CD4-positive, alpha-beta T cell (primary cell): ENCODE measurements at regions not wholly inside any gene's neighbourhood (a gene's known extent, or its start where the extent isn't known, plus 50 kb on each side); places are given as distances from the start of the nearest gene placed in this dataset.

Experiments
- ATAC-seq: fragments of 200-7000 bp; cut with Tn5 transposase; one replicate; pipeline ENCODE4 v1.10.0; 2022; ENCODE audit warnings: mild to moderate bottlenecking; ENCODE audit not compliant: poor library complexity
- CTCF ChIA-PET: fragments of 350-600 bp; sonication (Branson Sonifier 250); formaldehyde crosslinking; loops from one replicate; lab custom pipeline; 2021; ENCODE audit warnings: antibody characterized with exemption, inconsistent platforms; lab: Charles Lee
- POLR2A ChIA-PET: fragments of 350-600 bp; sonication (Branson Sonifier 250); formaldehyde crosslinking; loops from one replicate; lab custom pipeline; 2021; ENCODE audit warnings: antibody characterized with exemption, inconsistent platforms; lab: Charles Lee
- DNase-seq, 14 experiments: peaks; one replicate each; pipeline ENCODE4 v3.0.0-alpha.2; 2013 to 2020; ENCODE audit warnings: mixed read lengths in 2 of 14
- H3K27ac ChIP-seq, 2 donors: one replicate each; pipeline versions ENCODE4 v1.5.1 to v1.7.0; 2013; ENCODE audit warnings: low read length in 2 of 2, low read depth in 1 of 2, mild to moderate bottlenecking in 1 of 2
- H3K27me3 ChIP-seq, 2 experiments: 1 replicate in 1 of 2; 2 replicates in 1 of 2; pipeline versions ENCODE4 v1.6.1 to v1.7.0; 2013; ENCODE audit warnings: low read length in 2 of 2, control low read depth in 1 of 2, mild to moderate bottlenecking in 1 of 2, moderate library complexity in 1 of 2; ENCODE audit not compliant: insufficient read depth in 2 of 2, control insufficient read depth in 1 of 2
- H3K36me3 ChIP-seq: one replicate; pipeline ENCODE4 v1.6.1; 2013; ENCODE audit warnings: low read length, control low read depth; ENCODE audit not compliant: insufficient read depth
- H3K4me1 ChIP-seq: one replicate; pipeline ENCODE4 v1.6.1; 2013; ENCODE audit warnings: low read length, control low read depth; ENCODE audit not compliant: insufficient read depth
- H3K4me3 ChIP-seq: one replicate; pipeline ENCODE4 v1.5.1; 2013; ENCODE audit warnings: mild to moderate bottlenecking, low read length, moderate library complexity
- H3K9me3 ChIP-seq, 2 experiments: 1 replicate in 1 of 2; 2 replicates in 1 of 2; pipeline versions ENCODE4 v1.6.1 to v1.7.0; 2013; ENCODE audit warnings: low read length in 2 of 2, mild to moderate bottlenecking in 2 of 2, control low read depth in 1 of 2, moderate library complexity in 1 of 2; ENCODE audit not compliant: control insufficient read depth in 1 of 2, insufficient read depth in 1 of 2
- H3K27ac Mint-ChIP-seq: one replicate; pipeline ENCODE4 v1.8.0; 2020; ENCODE audit warnings: mixed read lengths
- H3K27me3 Mint-ChIP-seq: one replicate; pipeline ENCODE4 v1.8.0; 2021; ENCODE audit warnings: mixed read lengths
- H3K36me3 Mint-ChIP-seq: one replicate; pipeline ENCODE4 v1.8.0; 2021; ENCODE audit warnings: low read depth, mixed read lengths
- H3K4me1 Mint-ChIP-seq: one replicate; pipeline ENCODE4 v1.8.0; 2021; ENCODE audit warnings: low read depth, mixed read lengths
- H3K4me3 Mint-ChIP-seq: one replicate; pipeline ENCODE4 v1.8.0; 2020; ENCODE audit warnings: mild to moderate bottlenecking, mixed read lengths
- H3K9me3 Mint-ChIP-seq: one replicate; pipeline ENCODE4 v1.8.0; 2020; ENCODE audit warnings: mixed read lengths
- CTCF ChIP-seq: fragments of 200-600 bp; IDR thresholded peaks from one replicate; pipeline ENCODE4 v1.8.0; 2022; ENCODE audit warnings: antibody characterized with exemption, mild to moderate bottlenecking
- intact Hi-C, 2 experiments: fragments of 100-400 bp; cut with DNase I in 1 of 2; cut with micrococcal nuclease in 1 of 2; formaldehyde crosslinking; loops; one replicate each; pipeline versions ENCODE4 v1.15.1 to v1.9.0; 2023 to 2025; cut with DNase I, micrococcal nuclease

- ChIA-PET CTCF (no interaction called here), POLR2A (no interaction called here)
- intact Hi-C loops = no loop called here
- Mint-ChIP-seq H3K4me3 (no peak overlapping the region), H3K9me3 (peaks cover 4% of the 10 kb centered on the region), H3K27me3 (no peaks in the 10 kb centered on the region), H3K36me3 (no peaks in the 10 kb centered on the region), H3K4me1 (no peaks in the 10 kb centered on the region), H3K27ac (no peak overlapping the region)
- Histone ChIP-seq H3K27ac (no peak overlapping the region), H3K36me3 (no peaks in the 10 kb centered on the region), H3K9me3 (peaks cover 0 to 7% of the 10 kb centered on the region in 2 experiments), H3K4me3 (no peak overlapping the region), H3K4me1 (no peaks in the 10 kb centered on the region), H3K27me3 (no peaks in the 10 kb centered on the region)
- DNase-seq (no peak), ATAC-seq (no peak)
- no peak for TF ChIP-seq CTCF
These were observed 229.2 kb upstream of the SLIT2 start for GRCh38 chr4:20022471-20022870.

GRCh38 chr4:20020056-20020455 lies 231.6 kb upstream of the SLIT2 start:
- H3K36me3 ChIP-seq = no peaks in the 10 kb centered on the region
- H3K27ac ChIP-seq = no peak overlapping the region
- Mint-ChIP-seq H3K4me3 (no peak overlapping the region), H3K4me1 (no peaks in the 10 kb centered on the region), H3K36me3 (no peaks in the 10 kb centered on the region), H3K9me3 (peaks cover 8% of the 10 kb centered on the region), H3K27me3 (no peaks in the 10 kb centered on the region), H3K27ac (no peak overlapping the region)
- ATAC-seq (no peak), DNase-seq (no peak)
- ChIA-PET POLR2A (no interaction called here), CTCF (no interaction called here)
- intact Hi-C loops = no loop called here
- H3K4me1 ChIP-seq = no peaks in the 10 kb centered on the region
- H3K9me3 ChIP-seq = peaks cover 0 to 11% of the 10 kb centered on the region in 2 experiments
- TF ChIP-seq CTCF = no peak
- H3K27me3 ChIP-seq = no peaks in the 10 kb centered on the region
- H3K4me3 ChIP-seq = no peak overlapping the region

- DNase-seq = no peak
- no peaks in the 10 kb centered on the region for H3K27me3 ChIP-seq
- intact Hi-C loops = no loop called here
- Mint-ChIP-seq H3K9me3 (peaks cover 12% of the 10 kb centered on the region), H3K4me1 (no peaks in the 10 kb centered on the region), H3K4me3 (no peak overlapping the region), H3K27me3 (no peaks in the 10 kb centered on the region), H3K36me3 (no peaks in the 10 kb centered on the region), H3K27ac (no peak overlapping the region)
- POLR2A ChIA-PET = no interaction called here
- peaks cover 0 to 7% of the 10 kb centered on the region in 2 experiments for H3K9me3 ChIP-seq
- no peak for ATAC-seq
- TF ChIP-seq CTCF = no peak
- H3K27ac ChIP-seq = no peak overlapping the region
- no peak overlapping the region for H3K4me3 ChIP-seq
- H3K4me1 ChIP-seq = no peaks in the 10 kb centered on the region
- CTCF ChIA-PET = no interaction called here
- H3K36me3 ChIP-seq = no peaks in the 10 kb centered on the region
These were observed 232.2 kb upstream of the SLIT2 start for GRCh38 chr4:20019310-20020015.
